ENCODE measurements at regions not wholly inside any gene's neighbourhood (a gene's known extent, or its start where the extent isn't known, plus 50 kb on each side); places are given as distances from the start of the nearest gene placed in this dataset.

DNA sequence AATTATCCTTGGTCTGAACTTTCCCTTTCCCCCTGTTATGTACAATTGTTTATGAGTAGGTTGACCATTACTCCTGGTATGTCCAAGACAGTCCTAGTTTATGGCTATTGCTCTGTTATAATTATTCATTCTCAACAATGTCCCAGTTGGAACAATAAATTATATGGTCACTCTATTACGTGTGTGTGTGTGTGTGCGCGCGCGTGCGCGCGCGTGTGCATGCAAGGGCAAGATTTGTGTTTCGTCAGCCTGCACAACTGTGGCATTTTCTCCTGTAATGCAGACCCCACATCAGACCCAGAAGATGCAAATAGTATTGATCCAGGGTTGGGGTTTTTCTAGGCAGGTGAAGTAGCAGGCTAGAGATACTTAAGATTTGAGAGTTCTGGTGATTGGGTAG, 88.4 kb downstream of the ESM1 start:
- TF ChIP-seq, protein P1, sequence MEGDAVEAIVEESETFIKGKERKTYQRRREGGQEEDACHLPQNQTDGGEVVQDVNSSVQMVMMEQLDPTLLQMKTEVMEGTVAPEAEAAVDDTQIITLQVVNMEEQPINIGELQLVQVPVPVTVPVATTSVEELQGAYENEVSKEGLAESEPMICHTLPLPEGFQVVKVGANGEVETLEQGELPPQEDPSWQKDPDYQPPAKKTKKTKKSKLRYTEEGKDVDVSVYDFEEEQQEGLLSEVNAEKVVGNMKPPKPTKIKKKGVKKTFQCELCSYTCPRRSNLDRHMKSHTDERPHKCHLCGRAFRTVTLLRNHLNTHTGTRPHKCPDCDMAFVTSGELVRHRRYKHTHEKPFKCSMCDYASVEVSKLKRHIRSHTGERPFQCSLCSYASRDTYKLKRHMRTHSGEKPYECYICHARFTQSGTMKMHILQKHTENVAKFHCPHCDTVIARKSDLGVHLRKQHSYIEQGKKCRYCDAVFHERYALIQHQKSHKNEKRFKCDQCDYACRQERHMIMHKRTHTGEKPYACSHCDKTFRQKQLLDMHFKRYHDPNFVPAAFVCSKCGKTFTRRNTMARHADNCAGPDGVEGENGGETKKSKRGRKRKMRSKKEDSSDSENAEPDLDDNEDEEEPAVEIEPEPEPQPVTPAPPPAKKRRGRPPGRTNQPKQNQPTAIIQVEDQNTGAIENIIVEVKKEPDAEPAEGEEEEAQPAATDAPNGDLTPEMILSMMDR (IDR thresholded peaks at IDR 0.05): no peak
- TF ChIP-seq POLR2A (IDR thresholded peaks at IDR 0.05; ENCODE audit: low read depth): no peak

All from esophagus muscularis mucosa (tissue), 3 donors.